ENCODE measurements at regions not wholly inside any gene's neighbourhood (a gene's known extent, or its start where the extent isn't known, plus 50 kb on each side); places are given as distances from the start of the nearest gene placed in this dataset.

DNA sequence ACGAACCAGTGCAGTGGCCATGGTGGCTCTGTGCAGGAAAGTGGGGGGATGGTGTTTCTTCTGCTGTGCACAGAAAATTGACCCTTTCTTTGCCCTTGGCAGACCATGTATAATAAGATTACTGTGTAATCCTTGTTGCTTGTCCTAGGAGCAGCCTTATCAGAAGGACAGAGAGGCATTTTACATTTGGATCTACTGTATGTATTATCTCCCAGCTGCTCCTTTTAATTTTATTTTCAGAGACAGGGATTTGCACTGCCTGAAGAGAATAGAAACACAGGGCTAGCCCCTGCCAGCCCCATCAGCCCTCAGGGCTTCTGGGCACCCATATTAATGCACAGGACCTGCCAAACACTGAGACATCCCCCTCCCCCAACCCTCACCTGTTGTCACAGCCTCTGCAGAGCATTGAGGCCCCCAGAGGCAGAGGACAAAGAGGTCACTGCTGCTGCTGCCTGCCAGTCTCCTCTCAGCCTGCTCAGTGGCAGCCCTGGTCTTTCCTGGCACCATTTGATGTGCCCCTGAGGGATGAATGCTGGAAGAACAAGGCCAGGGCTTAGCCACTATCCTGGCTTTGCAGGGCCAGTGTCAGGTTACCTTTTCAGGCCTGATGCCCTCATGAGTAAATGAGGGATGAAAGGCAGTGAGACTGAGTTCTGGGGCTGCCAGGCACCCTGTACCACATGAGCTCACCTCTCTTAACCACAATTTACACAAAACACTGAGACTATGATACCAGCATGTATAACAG, 533.4 kb downstream of the NTRK3 start:
- no peak for TF ChIP-seq EP300 (IDR thresholded peaks at IDR 0.05)
- TF ChIP-seq CTCF (IDR thresholded peaks at IDR 0.05): no peak
- no peak for TF ChIP-seq POLR2AphosphoS5 (IDR thresholded peaks at IDR 0.05)
- TF ChIP-seq POLR2A (IDR thresholded peaks at IDR 0.05): no peak
